PFSK-1 (cell line): ENCODE measurements at regions not wholly inside any gene's neighbourhood (a gene's known extent, or its start where the extent isn't known, plus 50 kb on each side); places are given as distances from the start of the nearest gene placed in this dataset.

Experiments
- POLR2AphosphoS5 ChIP-seq: IDR thresholded peaks from 2 replicates; pipeline ENCODE4 v1.6.1; 2012; ENCODE audit warnings: low read depth, mild to moderate bottlenecking, control low read depth, low read length, moderate library complexity
- SIN3A ChIP-seq: IDR thresholded peaks from 2 replicates; pipeline ENCODE4 v1.6.1; 2012; ENCODE audit warnings: mild to moderate bottlenecking, low read length, moderate library complexity, borderline replicate concordance; ENCODE audit not compliant: insufficient read depth
- TAF1 ChIP-seq: IDR thresholded peaks from 2 replicates; pipeline ENCODE4 v1.6.1; 2012; ENCODE audit warnings: low read length, control low read depth, borderline replicate concordance; ENCODE audit not compliant: insufficient read depth
- TF ChIP-seq, protein P1 (sequence below), 2 experiments: IDR thresholded peaks; 2 replicates each; pipeline versions ENCODE4 v1.6.1 to v1.8.0; 2011 to 2012; ENCODE audit warnings: low read depth in 2 of 2, low read length in 2 of 2, control low read depth in 1 of 2, inconsistent platforms in 1 of 2, mild to moderate bottlenecking in 1 of 2, moderate library complexity in 1 of 2; ENCODE audit not compliant: insufficient read depth in 1 of 2

DNA sequence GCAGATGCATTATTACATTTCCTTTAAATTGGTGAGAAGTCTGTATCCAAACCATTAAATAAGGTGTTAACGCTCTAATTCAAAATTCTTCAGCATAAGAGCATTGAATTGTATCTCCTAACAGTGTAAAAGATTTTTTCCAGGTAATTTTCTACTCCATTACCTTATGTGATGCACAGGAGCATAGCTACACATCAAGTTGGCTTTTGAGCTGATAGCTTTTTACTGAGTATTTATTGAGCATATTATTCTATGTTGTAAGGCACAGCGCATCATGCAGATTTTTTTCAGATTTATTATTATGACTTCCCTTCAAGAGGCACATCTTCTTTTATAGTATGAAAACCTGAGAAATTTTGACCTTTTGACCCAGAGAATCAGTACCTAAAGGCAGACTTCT, 270.7 kb upstream of the MIR17HG start:
- TF ChIP-seq POLR2AphosphoS5 (no peak), TAF1 (no peak), SIN3A (no peak)
- TF ChIP-seq, protein P1, sequence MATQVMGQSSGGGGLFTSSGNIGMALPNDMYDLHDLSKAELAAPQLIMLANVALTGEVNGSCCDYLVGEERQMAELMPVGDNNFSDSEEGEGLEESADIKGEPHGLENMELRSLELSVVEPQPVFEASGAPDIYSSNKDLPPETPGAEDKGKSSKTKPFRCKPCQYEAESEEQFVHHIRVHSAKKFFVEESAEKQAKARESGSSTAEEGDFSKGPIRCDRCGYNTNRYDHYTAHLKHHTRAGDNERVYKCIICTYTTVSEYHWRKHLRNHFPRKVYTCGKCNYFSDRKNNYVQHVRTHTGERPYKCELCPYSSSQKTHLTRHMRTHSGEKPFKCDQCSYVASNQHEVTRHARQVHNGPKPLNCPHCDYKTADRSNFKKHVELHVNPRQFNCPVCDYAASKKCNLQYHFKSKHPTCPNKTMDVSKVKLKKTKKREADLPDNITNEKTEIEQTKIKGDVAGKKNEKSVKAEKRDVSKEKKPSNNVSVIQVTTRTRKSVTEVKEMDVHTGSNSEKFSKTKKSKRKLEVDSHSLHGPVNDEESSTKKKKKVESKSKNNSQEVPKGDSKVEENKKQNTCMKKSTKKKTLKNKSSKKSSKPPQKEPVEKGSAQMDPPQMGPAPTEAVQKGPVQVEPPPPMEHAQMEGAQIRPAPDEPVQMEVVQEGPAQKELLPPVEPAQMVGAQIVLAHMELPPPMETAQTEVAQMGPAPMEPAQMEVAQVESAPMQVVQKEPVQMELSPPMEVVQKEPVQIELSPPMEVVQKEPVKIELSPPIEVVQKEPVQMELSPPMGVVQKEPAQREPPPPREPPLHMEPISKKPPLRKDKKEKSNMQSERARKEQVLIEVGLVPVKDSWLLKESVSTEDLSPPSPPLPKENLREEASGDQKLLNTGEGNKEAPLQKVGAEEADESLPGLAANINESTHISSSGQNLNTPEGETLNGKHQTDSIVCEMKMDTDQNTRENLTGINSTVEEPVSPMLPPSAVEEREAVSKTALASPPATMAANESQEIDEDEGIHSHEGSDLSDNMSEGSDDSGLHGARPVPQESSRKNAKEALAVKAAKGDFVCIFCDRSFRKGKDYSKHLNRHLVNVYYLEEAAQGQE (IDR thresholded peaks at IDR 0.05; ENCODE audit: insufficient read depth in 1 of 2, low read depth in 2 of 2, low read length in 2 of 2): no peak
